ENCODE measurements at regions not wholly inside any gene's neighbourhood (a gene's known extent, or its start where the extent isn't known, plus 50 kb on each side); places are given as distances from the start of the nearest gene placed in this dataset.

DNA sequence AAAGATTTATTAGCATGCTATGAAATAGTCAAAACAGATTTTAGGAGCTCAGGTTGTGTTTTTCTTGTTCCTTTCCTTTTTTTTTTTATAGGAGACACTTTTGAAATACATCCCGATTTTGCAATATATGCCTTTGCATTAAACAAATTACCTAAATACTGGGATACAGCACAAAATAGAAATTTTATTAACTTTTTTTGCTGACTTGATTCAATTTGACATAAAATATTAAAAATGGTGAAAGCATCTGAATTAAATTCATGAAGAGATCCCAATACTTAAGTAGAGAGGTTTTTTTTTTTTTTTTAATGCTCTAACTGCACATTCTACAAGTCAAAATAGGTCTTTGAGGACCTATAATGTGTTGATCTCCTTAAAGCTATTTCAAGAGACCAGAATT is 939.5 kb upstream of the CHAC2 start:
- TF ChIP-seq, protein P1, sequence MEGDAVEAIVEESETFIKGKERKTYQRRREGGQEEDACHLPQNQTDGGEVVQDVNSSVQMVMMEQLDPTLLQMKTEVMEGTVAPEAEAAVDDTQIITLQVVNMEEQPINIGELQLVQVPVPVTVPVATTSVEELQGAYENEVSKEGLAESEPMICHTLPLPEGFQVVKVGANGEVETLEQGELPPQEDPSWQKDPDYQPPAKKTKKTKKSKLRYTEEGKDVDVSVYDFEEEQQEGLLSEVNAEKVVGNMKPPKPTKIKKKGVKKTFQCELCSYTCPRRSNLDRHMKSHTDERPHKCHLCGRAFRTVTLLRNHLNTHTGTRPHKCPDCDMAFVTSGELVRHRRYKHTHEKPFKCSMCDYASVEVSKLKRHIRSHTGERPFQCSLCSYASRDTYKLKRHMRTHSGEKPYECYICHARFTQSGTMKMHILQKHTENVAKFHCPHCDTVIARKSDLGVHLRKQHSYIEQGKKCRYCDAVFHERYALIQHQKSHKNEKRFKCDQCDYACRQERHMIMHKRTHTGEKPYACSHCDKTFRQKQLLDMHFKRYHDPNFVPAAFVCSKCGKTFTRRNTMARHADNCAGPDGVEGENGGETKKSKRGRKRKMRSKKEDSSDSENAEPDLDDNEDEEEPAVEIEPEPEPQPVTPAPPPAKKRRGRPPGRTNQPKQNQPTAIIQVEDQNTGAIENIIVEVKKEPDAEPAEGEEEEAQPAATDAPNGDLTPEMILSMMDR (IDR thresholded peaks at IDR 0.05; ENCODE audit: insufficient read depth, low read length, poor library complexity, severe bottlenecking) = no peak
- no peak for TF ChIP-seq EZH2phosphoT487 (conservative IDR thresholded peaks at IDR 0.05; ENCODE audit: low read length)

Data from SU-DHL-6 (cell line).